D721Med (cell line): ENCODE measurements at regions not wholly inside any gene's neighbourhood (a gene's known extent, or its start where the extent isn't known, plus 50 kb on each side); places are given as distances from the start of the nearest gene placed in this dataset.

ENCODE experiments used
- DNase-seq: peaks from one replicate; pipeline ENCODE4 v3.0.0; 2011; ENCODE audit warnings: low spot score; ENCODE audit not compliant: insufficient read length
- FAIRE-seq: peaks from 2 replicates; lab custom pipeline; 2011; peaks lifted over from hg19 to GRCh38; lab: Jason Lieb, UNC
- CTCF ChIP-seq: IDR thresholded peaks from 2 replicates; pipeline ENCODE4 v1.5.1; 2012; ENCODE audit warnings: mild to moderate bottlenecking, control low read depth; ENCODE audit not compliant: insufficient read depth; ENCODE audit errors: missing control alignments

DNA sequence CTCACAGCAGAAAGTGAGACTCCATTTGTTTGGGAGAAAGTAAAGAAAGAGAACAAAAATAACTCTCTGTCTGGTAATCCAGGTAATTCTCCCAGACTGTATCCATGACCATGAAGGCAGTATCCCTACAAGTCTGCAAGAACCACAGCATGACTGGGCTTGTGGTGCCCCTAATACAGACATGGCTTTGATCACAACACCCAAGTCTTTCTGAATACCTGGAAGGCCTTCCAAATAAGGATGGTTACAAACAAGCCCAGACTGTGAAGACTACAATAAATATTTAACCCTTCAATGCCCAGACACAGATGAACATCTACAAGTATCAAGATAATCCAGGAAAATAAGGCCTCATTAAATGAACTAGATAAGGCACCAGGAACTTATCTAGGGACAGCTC lies 481.1 kb upstream of the RORB start:
- no peak for DNase-seq
- no peak for TF ChIP-seq CTCF
- FAIRE-seq, result no peak

DNA sequence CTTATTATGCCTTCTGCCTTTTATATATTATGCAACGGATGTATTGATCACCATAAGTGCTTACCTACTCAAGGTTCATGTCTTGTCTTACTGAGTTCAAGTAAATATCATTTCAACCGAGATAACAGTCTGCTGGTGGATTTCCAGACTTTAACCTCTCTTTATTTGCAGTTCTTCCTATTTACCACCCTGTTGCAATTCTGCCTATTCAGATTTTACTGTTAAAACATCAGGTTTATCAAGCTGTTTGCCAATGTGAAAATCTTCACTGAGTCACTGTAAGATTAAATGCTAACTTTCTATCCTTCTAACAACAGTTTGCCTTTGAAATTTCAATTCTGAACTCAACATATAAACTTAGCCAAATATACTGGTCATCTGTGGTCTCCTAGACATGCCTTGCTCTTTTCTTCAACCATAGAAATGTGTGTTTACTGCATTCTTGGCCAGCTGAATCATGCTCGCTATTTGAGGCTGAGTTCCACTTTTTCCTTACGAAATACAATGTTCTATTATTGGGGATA lies 471.7 kb upstream of the RORB start:
- FAIRE-seq (no peak), DNase-seq (no peak)
- TF ChIP-seq CTCF, result no peak

GRCh38 chr9:74032421-74032820 lies 464.7 kb upstream of the RORB start:
- TF ChIP-seq CTCF, result no peak
- DNase-seq, result no peak
- no peak for FAIRE-seq

- no peak for TF ChIP-seq CTCF
- DNase-seq (no peak), FAIRE-seq (no peak)
These were observed 461.3 kb upstream of the RORB start for GRCh38 chr9:74035786-74036185.

- peak; percentile 21 for FAIRE-seq
- no peak for TF ChIP-seq CTCF
- DNase-seq, result no peak
These were observed 460.4 kb upstream of the RORB start for GRCh38 chr9:74036549-74037231.

DNA sequence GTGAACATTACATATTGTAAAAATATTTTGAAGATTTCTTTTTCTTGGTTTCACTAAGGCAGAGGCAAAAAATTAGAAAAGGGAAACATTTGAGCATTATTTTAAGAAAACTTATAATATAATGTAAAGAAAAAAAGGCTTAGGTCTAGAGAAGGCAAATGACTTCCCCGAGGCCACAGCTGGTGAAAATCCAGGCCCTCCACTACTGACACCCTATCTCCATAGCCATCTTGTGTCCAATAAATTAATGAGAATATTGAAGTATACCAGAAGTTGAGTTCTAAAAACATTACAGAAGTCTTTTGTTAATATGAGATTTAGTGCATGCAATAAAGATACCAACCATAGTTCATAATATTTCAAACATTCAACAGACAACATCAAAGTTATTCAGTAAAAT lies 459.9 kb upstream of the RORB start:
- TF ChIP-seq CTCF, result no peak
- FAIRE-seq, result no peak
- no peak for DNase-seq

DNA sequence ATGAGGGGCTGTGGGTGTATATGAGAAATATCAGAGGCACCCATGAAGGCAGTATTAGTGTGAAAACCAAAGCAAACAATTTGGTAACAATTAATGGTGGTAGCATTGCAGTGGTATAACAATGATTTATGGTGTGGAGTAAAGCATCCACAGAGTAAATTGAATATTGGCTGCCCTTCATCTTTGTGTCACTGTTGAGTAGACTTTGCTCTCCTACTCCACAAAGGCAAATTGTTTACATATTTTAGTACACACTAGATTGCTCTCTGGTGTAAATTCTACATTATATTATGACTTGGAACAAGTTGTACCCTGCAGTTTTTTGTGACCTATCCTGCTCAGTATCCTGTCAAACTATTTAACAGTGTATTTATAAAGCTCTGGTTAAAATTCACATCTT lies 455.5 kb upstream of the RORB start:
- no peak for TF ChIP-seq CTCF
- DNase-seq (no peak), FAIRE-seq (no peak)
